ENCODE measurements at regions not wholly inside any gene's neighbourhood (a gene's known extent, or its start where the extent isn't known, plus 50 kb on each side); places are given as distances from the start of the nearest gene placed in this dataset.

DNA sequence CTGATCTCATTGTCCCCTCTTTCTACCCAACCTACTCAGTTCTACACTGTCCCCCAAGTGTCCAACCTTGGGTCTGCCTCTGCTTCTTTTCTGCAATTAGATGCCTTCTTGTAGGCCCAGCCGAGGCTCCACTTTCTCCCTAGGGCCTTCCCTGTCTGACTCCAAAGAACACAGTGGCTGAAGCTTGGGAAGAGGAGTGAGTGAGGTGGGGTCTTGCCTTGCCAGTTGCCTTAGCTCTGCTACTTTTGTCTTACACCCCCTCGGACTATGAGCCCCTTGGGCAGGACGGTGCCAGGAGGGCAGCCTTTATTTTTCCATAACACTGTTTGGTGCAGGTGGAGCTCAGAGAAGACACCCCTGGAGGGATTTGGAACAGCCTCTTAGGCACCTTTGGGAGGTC lies 345.1 kb downstream of the CYP26B1 start:
- TF ChIP-seq, protein P1, sequence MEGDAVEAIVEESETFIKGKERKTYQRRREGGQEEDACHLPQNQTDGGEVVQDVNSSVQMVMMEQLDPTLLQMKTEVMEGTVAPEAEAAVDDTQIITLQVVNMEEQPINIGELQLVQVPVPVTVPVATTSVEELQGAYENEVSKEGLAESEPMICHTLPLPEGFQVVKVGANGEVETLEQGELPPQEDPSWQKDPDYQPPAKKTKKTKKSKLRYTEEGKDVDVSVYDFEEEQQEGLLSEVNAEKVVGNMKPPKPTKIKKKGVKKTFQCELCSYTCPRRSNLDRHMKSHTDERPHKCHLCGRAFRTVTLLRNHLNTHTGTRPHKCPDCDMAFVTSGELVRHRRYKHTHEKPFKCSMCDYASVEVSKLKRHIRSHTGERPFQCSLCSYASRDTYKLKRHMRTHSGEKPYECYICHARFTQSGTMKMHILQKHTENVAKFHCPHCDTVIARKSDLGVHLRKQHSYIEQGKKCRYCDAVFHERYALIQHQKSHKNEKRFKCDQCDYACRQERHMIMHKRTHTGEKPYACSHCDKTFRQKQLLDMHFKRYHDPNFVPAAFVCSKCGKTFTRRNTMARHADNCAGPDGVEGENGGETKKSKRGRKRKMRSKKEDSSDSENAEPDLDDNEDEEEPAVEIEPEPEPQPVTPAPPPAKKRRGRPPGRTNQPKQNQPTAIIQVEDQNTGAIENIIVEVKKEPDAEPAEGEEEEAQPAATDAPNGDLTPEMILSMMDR (IDR thresholded peaks at IDR 0.05) = no peak
- no peak for TF ChIP-seq POLR2A (IDR thresholded peaks at IDR 0.05)
- no peak for TF ChIP-seq POLR2AphosphoS5 (IDR thresholded peaks at IDR 0.05)
